ENCODE measurements at regions not wholly inside any gene's neighbourhood (a gene's known extent, or its start where the extent isn't known, plus 50 kb on each side); places are given as distances from the start of the nearest gene placed in this dataset.

DNA sequence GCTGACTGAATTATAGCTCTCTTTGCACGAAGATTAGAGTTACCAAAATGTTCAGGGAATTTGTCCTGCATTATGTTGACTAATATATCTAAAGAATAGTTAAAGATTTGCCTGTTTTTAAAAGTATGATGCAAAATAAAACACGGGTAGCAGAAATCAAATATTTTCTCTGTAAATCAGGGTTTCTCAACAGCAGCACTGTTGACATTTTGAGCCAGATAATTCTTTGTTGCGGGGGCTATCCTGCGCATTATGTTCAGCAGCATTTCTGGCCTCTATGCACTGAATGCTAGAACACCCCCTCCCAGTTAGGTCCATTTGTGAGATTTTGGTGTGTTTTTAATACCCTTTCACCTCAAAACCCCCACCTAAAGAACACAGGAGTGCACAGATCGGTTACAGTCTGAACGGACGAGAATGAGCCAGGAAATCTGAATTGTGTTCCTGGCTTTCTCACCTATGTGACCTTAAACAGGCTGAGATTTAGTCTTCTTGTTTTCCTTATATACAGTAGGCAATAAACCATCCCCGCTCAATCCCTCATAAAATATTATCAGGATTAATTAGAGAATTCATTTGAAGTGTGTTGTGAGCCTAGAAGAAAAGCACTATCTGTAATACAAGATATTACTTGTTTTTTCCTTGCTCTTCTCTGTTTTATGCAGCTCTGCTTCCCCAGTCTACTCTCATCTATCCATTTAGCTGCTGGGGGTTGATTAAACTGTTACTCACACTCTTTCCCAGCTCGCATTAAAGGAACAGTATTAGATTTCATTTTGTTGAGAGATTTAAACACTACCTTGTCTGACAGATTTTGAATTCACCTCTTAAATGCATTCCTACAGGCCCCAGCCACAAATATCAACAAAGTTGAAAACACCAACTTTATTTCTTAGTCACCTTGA, 247.5 kb upstream of the GOLIM4 start:
- POLR2A ChIA-PET = no interaction called here
- Mint-ChIP-seq H3K27me3 (no peaks in the 10 kb centered on the region), H3K27ac (no peak overlapping the region), H3K36me3 (no peaks in the 10 kb centered on the region), H3K4me3 (no peak overlapping the region), H3K9me3 (no peaks in the 10 kb centered on the region), H3K4me1 (no peaks in the 10 kb centered on the region)
- DNase-seq (no peak), ATAC-seq (ENCODE audit: low read depth) (no peak)

GRCh38 chr3:168341956-168342936, 246.5 kb upstream of the GOLIM4 start:
- ATAC-seq (ENCODE audit: low read depth) = no peak
- no peak overlapping the region for H3K4me3 Mint-ChIP-seq

GRCh38 chr3:168341192-168341815, 245.6 kb upstream of the GOLIM4 start:
- Mint-ChIP-seq H3K4me3 (no peak overlapping the region), H3K4me1 (no peaks in the 10 kb centered on the region), H3K36me3 (no peaks in the 10 kb centered on the region), H3K9me3 (no peaks in the 10 kb centered on the region), H3K27ac (no peak overlapping the region), H3K27me3 (no peaks in the 10 kb centered on the region)
- DNase-seq (no peak), ATAC-seq (ENCODE audit: low read depth) (no peak)
- POLR2A ChIA-PET = no interaction called here

More at GRCh38 chr3:168341956-168342936, 246.5 kb upstream of the GOLIM4 start:
- H3K9me3 Mint-ChIP-seq = no peaks in the 10 kb centered on the region
- H3K27ac Mint-ChIP-seq = no peak overlapping the region
- POLR2A ChIA-PET = no interaction called here
- H3K36me3 Mint-ChIP-seq = no peaks in the 10 kb centered on the region
- H3K4me1 Mint-ChIP-seq = no peaks in the 10 kb centered on the region
- H3K27me3 Mint-ChIP-seq = no peaks in the 10 kb centered on the region
- DNase-seq = no peak

DNA sequence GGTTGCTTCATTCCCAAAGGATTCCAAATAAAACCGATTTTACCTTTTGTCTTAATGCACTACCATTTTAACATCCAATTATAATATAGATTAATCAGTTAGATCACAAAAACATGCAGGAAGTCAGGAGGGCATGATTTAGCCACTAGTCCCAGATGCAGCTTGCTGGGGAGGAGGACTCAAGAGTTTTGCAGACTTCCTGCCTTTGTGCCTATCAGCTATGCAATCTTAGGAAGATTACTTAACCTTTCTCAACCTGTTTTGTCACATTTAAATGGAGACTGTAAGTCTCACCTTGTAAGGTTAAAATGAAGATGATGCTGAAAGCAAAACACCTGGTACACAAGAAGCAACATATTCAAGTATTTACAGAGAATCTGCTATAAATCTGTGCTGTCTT, 242.4 kb upstream of the GOLIM4 start:
- Mint-ChIP-seq H3K9me3 (no peaks in the 10 kb centered on the region), H3K27me3 (no peaks in the 10 kb centered on the region), H3K27ac (no peak overlapping the region), H3K4me1 (no peaks in the 10 kb centered on the region), H3K36me3 (no peaks in the 10 kb centered on the region), H3K4me3 (no peak overlapping the region)
- POLR2A ChIA-PET = no interaction called here
- no peak for ATAC-seq (ENCODE audit: low read depth)
- DNase-seq = no peak

- peaks cover 2% of the 10 kb centered on the region for H3K9me3 Mint-ChIP-seq
- H3K36me3 Mint-ChIP-seq = no peaks in the 10 kb centered on the region
- DNase-seq = no peak
- no peak overlapping the region for H3K4me3 Mint-ChIP-seq
- H3K27me3 Mint-ChIP-seq = no peaks in the 10 kb centered on the region
- no peaks in the 10 kb centered on the region for H3K4me1 Mint-ChIP-seq
- no peak for ATAC-seq (ENCODE audit: low read depth)
- POLR2A ChIA-PET = no interaction called here
- no peak overlapping the region for H3K27ac Mint-ChIP-seq
These were observed 240.6 kb upstream of the GOLIM4 start for GRCh38 chr3:168336276-168336675.

GRCh38 chr3:168333410-168333935, 237.7 kb upstream of the GOLIM4 start:
- Mint-ChIP-seq H3K4me3 (no peak overlapping the region), H3K27me3 (no peaks in the 10 kb centered on the region), H3K36me3 (no peaks in the 10 kb centered on the region), H3K27ac (no peak overlapping the region), H3K4me1 (no peaks in the 10 kb centered on the region), H3K9me3 (peaks cover 2% of the 10 kb centered on the region)
- DNase-seq (no peak), ATAC-seq (ENCODE audit: low read depth) (no peak)
- POLR2A ChIA-PET = no interaction called here

DNA sequence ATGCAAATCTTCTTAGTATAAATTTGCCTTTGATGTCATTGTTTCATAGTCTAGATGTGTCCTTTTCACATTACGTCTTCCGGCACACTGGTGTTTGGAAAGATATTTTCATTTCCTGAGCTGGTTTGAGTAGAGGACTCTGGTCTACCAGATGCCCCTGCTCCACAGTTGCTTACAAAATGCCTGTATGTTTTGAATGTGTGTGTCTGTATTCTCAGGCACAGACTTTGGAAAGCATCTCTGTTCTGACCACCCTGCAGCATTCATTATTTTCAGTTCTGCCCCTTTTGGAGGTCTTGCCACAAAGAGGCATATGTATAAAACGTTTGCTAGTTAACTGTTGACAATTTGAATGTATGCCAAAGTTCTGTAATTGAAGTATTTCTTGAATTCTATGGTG, 236.0 kb upstream of the GOLIM4 start:
- no peak for ATAC-seq (ENCODE audit: low read depth)
- DNase-seq = no peak
- H3K27me3 Mint-ChIP-seq = no peaks in the 10 kb centered on the region
- POLR2A ChIA-PET = no interaction called here
- H3K27ac Mint-ChIP-seq = no peak overlapping the region
- H3K36me3 Mint-ChIP-seq = no peaks in the 10 kb centered on the region
- H3K9me3 Mint-ChIP-seq = peaks cover 2% of the 10 kb centered on the region
- no peak overlapping the region for H3K4me3 Mint-ChIP-seq
- H3K4me1 Mint-ChIP-seq = no peaks in the 10 kb centered on the region

DNA sequence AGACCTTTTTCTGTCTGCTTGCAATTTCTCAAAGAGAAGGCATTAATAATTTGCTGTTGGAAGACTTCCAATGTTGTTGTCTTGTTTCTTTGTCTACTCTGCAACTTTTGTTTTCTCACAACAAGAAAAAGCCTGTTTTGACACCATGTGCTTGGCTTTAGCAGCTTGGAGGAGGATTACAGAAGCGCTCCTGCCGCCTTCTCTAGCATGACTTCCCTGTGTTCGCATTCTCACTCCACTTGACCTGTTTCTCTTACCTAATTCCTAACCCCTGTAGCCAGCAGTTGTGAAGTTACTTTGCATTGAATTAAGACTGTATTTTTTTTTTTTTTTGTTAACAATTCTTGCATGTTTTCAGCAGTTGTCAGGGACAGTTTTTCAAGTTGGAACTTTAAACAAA, 235.3 kb upstream of the GOLIM4 start:
- Mint-ChIP-seq H3K4me1 (no peaks in the 10 kb centered on the region), H3K27me3 (no peaks in the 10 kb centered on the region), H3K27ac (no peak overlapping the region), H3K9me3 (peaks cover 2% of the 10 kb centered on the region), H3K4me3 (no peak overlapping the region), H3K36me3 (no peaks in the 10 kb centered on the region)
- no peak for DNase-seq
- ATAC-seq (ENCODE audit: low read depth) = no peak
- POLR2A ChIA-PET = no interaction called here

DNA sequence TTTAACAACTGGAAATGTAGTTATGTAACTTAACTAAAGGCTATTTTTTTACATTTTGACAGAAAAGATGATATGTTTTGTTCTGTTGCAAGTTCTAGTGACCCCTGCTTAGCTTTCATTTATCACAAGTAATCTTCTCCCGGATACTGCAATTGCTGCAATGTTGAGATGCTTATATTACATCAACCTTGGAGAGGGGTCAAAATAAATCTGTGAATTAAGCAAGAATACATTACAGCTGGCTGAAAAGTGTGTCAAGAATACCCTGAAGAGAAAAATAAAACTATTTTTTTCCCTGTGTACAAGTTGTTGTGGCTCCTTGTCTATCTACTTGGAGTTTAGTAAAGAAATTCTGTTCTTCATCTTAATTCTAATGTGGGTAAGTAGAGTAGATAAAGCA, 232.1 kb upstream of the GOLIM4 start:
- Mint-ChIP-seq H3K4me1 (no peaks in the 10 kb centered on the region), H3K9me3 (peaks cover 2% of the 10 kb centered on the region), H3K36me3 (no peaks in the 10 kb centered on the region), H3K27me3 (peaks cover 2% of the 10 kb centered on the region), H3K4me3 (no peak overlapping the region), H3K27ac (no peak overlapping the region)
- no peak for DNase-seq
- no peak for ATAC-seq (ENCODE audit: low read depth)
- POLR2A ChIA-PET = no interaction called here

DNA sequence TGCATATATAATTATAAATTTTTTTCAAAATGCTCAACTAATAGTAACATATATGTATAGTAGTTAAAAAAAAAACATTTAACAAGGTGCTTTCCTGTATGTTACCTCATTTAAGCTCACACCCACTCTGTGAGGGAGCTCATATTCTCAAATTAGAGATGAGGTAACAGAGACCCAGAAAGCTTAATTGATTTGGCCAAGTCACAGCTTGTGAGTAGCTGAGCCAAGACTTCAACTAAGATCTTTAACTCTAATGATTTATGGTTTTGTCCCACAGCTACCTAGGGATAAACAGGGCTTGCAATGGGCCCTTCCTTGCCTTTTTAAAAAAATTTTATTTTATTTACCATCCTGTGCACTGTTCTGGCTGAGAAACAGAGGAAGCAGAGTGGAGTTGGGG, 230.0 kb upstream of the GOLIM4 start:
- no peaks in the 10 kb centered on the region for H3K36me3 Mint-ChIP-seq
- H3K4me1 Mint-ChIP-seq = no peaks in the 10 kb centered on the region
- DNase-seq (no peak), ATAC-seq (ENCODE audit: low read depth) (no peak)
- H3K4me3 Mint-ChIP-seq = no peak overlapping the region
- H3K27ac Mint-ChIP-seq = no peak overlapping the region
- POLR2A ChIA-PET = no interaction called here
- H3K27me3 Mint-ChIP-seq = peaks cover 2% of the 10 kb centered on the region
- no peaks in the 10 kb centered on the region for H3K9me3 Mint-ChIP-seq

- no peak for ATAC-seq (ENCODE audit: low read depth)
These were observed 227.2 kb upstream of the GOLIM4 start for GRCh38 chr3:168322941-168323340.

DNA sequence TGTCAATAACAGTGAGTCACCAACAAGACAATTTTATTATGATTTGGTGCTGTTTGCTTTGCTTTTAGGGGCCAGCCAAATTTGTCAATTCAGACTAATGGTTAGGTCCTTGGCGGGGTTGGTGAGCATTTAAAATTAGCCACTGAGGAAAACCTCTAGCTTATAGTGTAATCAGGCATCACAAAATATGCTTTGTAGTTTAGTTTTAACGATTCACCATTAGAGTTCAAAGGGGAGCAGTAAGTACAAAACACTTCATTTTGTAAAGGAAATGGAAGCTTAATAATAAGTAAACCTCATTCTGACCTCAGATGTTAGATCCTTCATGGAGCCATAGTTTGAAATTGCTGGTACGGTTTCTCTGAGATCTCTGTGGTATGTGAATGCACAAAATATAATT, 218.4 kb upstream of the GOLIM4 start:
- ATAC-seq (ENCODE audit: low read depth) (no peak), DNase-seq (no peak)
- H3K27ac Mint-ChIP-seq = no peak overlapping the region
- H3K9me3 Mint-ChIP-seq = no peaks in the 10 kb centered on the region
- H3K4me3 Mint-ChIP-seq = no peak overlapping the region
- H3K27me3 Mint-ChIP-seq = no peaks in the 10 kb centered on the region
- no peaks in the 10 kb centered on the region for H3K4me1 Mint-ChIP-seq
- H3K36me3 Mint-ChIP-seq = no peaks in the 10 kb centered on the region
- POLR2A ChIA-PET = no interaction called here

More at GRCh38 chr3:168322941-168323340, 227.2 kb upstream of the GOLIM4 start:
- POLR2A ChIA-PET = interaction anchor here (0.6 kb wide), 1 partner anchor 41 kb away, joined by 4 read pairs; no protein-coding TSS in a partner anchor
- Mint-ChIP-seq H3K4me3 (no peak overlapping the region), H3K27me3 (peaks cover 2% of the 10 kb centered on the region), H3K9me3 (no peaks in the 10 kb centered on the region), H3K27ac (no peak overlapping the region), H3K36me3 (no peaks in the 10 kb centered on the region), H3K4me1 (no peaks in the 10 kb centered on the region)
- no peak for DNase-seq

- ATAC-seq (ENCODE audit: low read depth) (no peak), DNase-seq (no peak)
These were observed 217.3 kb upstream of the GOLIM4 start for GRCh38 chr3:168312984-168313383.

More at GRCh38 chr3:168312984-168313383, 217.3 kb upstream of the GOLIM4 start:
- H3K9me3 Mint-ChIP-seq = no peaks in the 10 kb centered on the region
- H3K4me1 Mint-ChIP-seq = no peaks in the 10 kb centered on the region
- no peak overlapping the region for H3K27ac Mint-ChIP-seq
- no peaks in the 10 kb centered on the region for H3K36me3 Mint-ChIP-seq
- H3K4me3 Mint-ChIP-seq = no peak overlapping the region
- no peaks in the 10 kb centered on the region for H3K27me3 Mint-ChIP-seq
- POLR2A ChIA-PET = no interaction called here
